ENCODE measurements at regions not wholly inside any gene's neighbourhood (a gene's known extent, or its start where the extent isn't known, plus 50 kb on each side); places are given as distances from the start of the nearest gene placed in this dataset.

DNA sequence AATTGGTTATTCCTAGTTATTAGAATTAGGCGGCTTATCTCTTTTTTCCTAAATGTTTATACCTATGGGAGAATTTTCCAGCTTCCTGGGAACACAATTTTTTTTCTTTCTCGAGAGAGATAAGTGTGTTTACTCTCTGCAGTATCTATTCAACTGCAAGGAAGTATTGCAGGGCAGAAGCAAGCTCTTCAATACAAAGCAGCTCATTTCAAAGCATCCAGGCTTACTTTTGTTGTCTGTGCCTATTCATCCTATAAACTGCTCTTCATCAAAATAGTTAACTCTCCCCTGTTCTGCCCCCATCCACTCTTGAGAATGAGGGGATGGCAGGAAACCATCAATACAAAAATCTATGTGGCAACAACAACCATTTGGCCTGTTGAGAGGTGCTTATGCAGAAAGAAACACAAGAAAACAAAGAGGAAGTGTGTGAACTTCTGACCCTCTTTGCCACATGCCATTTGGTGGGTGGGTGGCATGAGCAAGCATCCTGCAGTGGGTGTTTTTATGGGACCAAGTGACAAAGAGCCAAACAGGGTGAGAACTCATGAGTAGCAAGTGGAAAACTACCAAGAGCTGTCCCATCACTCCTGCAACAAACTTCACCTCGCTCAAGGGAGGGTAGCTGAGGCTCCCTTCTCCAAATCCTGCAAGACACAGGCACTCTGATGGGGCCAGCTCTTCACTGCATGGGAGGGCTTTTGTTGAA, 50.6 kb upstream of the MRPS6 start:
- no peaks in the 10 kb centered on the region for H3K9me3 ChIP-seq
- no peak for TF ChIP-seq POLR2A (IDR thresholded peaks at IDR 0.05)
- TF ChIP-seq, protein P1, sequence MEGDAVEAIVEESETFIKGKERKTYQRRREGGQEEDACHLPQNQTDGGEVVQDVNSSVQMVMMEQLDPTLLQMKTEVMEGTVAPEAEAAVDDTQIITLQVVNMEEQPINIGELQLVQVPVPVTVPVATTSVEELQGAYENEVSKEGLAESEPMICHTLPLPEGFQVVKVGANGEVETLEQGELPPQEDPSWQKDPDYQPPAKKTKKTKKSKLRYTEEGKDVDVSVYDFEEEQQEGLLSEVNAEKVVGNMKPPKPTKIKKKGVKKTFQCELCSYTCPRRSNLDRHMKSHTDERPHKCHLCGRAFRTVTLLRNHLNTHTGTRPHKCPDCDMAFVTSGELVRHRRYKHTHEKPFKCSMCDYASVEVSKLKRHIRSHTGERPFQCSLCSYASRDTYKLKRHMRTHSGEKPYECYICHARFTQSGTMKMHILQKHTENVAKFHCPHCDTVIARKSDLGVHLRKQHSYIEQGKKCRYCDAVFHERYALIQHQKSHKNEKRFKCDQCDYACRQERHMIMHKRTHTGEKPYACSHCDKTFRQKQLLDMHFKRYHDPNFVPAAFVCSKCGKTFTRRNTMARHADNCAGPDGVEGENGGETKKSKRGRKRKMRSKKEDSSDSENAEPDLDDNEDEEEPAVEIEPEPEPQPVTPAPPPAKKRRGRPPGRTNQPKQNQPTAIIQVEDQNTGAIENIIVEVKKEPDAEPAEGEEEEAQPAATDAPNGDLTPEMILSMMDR (IDR thresholded peaks at IDR 0.05) = no peak
- H3K27me3 ChIP-seq = no peaks in the 10 kb centered on the region
- no peak for DNase-seq
- 57 to 74% methylated on average over 2 to 3 of the region's 3 CpGs for WGBS, 2 donors
- no peaks in the 10 kb centered on the region for H3K36me3 ChIP-seq
- intact Hi-C loops (cut with DNase I) = no loop called here
- H3K27ac ChIP-seq = no peak overlapping the region
- H3K4me1 ChIP-seq = peaks cover 15 to 24% of the 10 kb centered on the region in 2 donors
- no peak overlapping the region for H3K4me3 ChIP-seq (replicated peaks in 1 of 3)

DNA sequence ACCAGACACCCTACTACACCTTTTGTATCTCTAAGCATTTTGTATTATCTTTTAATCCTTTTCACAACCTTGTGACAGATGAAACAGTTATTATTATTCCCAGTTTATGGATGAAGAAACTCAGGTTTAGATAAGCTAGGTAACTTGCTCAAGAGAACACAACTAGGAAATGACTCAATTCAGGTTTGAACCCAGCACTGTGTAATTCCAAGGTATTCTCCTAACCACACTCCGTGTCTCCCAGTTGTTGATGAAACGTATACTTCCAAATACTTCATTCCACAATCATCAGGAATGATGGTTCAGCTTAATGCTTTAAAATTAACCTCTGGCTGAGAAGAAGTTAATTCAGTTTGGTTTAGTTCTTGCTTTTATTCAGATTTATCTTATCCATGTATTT, 51.7 kb upstream of the MRPS6 start:
- H3K27me3 ChIP-seq = no peaks in the 10 kb centered on the region
- TF ChIP-seq, protein P1 (IDR thresholded peaks at IDR 0.05) = no peak
- no peak for TF ChIP-seq POLR2A (IDR thresholded peaks at IDR 0.05)
- H3K4me1 ChIP-seq = peaks cover 15 to 24% of the 10 kb centered on the region in 2 donors
- no peak overlapping the region for H3K27ac ChIP-seq
- no peak for DNase-seq
- no peaks in the 10 kb centered on the region for H3K36me3 ChIP-seq
- H3K9me3 ChIP-seq = no peaks in the 10 kb centered on the region
- H3K4me3 ChIP-seq (replicated peaks in 1 of 3) = no peak overlapping the region
- WGBS, 2 donors = 92 to 97% methylated on average over 2 of the region's 2 CpGs
- intact Hi-C loops (cut with DNase I) = no loop called here

DNA sequence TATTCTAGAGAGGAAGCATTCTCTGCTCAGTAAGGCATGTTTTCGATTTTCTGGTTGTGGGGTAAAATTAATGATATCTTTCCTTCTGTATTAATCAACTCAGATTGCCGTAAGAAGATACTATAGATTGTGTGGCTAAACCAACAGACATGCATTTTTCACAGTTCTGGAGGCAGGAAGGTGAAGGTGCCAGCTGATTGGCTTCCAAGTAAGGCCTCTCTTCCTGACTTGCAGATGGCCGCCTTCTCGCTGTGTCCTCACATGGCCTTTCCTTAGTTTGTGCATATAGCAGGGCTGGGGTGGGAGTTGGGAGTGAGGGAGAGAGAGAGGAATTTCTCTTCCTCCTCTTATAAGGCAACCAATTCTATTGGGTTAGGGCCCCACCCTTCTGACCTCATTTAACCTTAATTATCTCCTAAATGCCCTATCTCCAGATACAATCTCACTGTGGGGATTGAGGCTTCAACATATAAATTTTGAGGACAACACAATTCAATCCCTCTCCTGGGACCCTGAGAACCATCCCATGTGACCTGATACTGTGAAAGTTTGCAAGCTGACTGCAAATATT, 52.3 kb upstream of the MRPS6 start:
- Histone ChIP-seq H3K27me3 (no peaks in the 10 kb centered on the region), H3K36me3 (no peaks in the 10 kb centered on the region), H3K4me1 (peaks cover 15 to 24% of the 10 kb centered on the region in 2 donors), H3K9me3 (no peaks in the 10 kb centered on the region), H3K4me3 (replicated peaks in 1 of 3) (no peak overlapping the region), H3K27ac (no peak overlapping the region)
- WGBS, 2 donors = 84 to 86% methylated on average over 4 of the region's 4 CpGs
- intact Hi-C loops (cut with DNase I) = no loop called here
- TF ChIP-seq, protein P1 (IDR thresholded peaks at IDR 0.05) = no peak
- TF ChIP-seq POLR2A (IDR thresholded peaks at IDR 0.05) = no peak
- DNase-seq = no peak

DNA sequence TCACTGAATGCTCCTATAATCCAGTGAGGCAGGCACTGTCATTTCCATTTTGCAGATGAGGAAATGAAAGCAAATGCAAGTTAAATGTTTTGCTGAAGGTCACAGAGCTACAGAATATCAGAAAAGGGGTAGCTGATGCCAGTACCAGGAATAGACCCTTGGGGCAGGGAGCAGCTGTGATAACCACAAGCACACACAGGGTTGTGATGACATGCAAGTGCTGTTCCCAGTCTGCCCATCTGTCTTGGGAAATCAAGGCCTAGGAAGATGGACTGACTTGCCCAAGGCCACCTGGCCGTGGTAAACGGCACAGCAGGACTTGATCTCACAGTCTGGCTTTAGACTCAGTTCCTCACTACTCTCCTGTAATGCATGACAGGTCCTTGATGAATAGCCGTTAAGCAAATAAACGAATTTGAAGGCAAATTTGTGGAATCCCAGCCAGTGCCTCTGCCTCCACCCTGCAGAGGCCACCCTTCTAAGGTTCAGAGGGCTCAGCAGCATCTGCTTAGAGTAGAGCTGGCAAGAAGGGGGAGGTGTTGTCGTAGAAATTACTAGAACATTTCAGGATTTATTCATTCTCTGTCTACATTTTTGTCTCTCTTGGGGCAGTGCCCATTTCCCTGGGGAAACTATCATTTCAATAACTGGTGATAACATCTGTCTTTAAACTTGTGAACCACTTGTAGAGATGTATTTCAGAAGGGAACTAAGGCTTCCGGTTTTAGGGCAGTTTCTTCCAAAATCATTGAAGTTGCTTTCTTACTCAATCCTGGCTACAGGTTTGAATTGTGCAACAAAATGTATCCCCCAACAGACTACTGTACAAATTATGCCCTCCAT, 53.2 kb upstream of the MRPS6 start:
- Histone ChIP-seq H3K36me3 (no peaks in the 10 kb centered on the region), H3K4me1 (peaks cover 15 to 24% of the 10 kb centered on the region in 2 donors), H3K27ac (no peak overlapping the region), H3K9me3 (no peaks in the 10 kb centered on the region), H3K4me3 (replicated peaks in 1 of 3) (no peak overlapping the region), H3K27me3 (no peaks in the 10 kb centered on the region)
- intact Hi-C loops (cut with DNase I) = no loop called here
- WGBS, 2 donors = 65 to 78% methylated on average over 6 of the region's 6 CpGs
- TF ChIP-seq, protein P1 (IDR thresholded peaks at IDR 0.05) = no peak
- TF ChIP-seq POLR2A (IDR thresholded peaks at IDR 0.05) = no peak
- DNase-seq = no peak

DNA sequence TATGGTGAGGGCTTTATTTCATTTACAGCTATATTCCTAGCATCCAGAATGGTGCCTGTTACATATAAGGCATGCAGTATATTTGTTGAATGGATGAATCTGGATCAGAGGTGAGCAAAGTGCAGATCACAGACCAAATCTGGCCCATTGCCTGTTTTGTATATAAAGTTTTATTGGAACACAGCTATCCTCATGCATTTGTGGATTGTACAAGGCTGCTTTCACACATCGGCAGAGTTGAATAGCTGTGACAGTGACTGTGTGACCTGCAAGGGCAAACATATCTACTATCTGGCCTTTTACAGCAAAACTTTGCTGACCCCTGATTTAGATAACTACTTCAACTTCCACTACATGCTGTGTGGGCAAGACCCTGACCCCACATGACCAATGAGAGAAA, 54.0 kb upstream of the MRPS6 start:
- H3K4me1 ChIP-seq = peaks cover 13 to 19% of the 10 kb centered on the region in 2 donors
- no peak for DNase-seq
- 89 to 100% methylated on average over 1 of the region's 1 CpG for WGBS, 2 donors
- no peak overlapping the region for H3K4me3 ChIP-seq (replicated peaks in 1 of 3)
- no peak overlapping the region for H3K27ac ChIP-seq
- no peaks in the 10 kb centered on the region for H3K9me3 ChIP-seq
- TF ChIP-seq, protein P1 (IDR thresholded peaks at IDR 0.05) = no peak
- TF ChIP-seq POLR2A (IDR thresholded peaks at IDR 0.05) = no peak
- no peaks in the 10 kb centered on the region for H3K36me3 ChIP-seq
- no peaks in the 10 kb centered on the region for H3K27me3 ChIP-seq
- intact Hi-C loops (cut with DNase I) = no loop called here

Data from thyroid gland (tissue), 4 donors.